Caco-2 (cell line): ENCODE measurements at regions not wholly inside any gene's neighbourhood (a gene's known extent, or its start where the extent isn't known, plus 50 kb on each side); places are given as distances from the start of the nearest gene placed in this dataset.

Experiments
- BruUV-seq: library from RNA; stranded (reverse); fragments of 400-500 nt; replicated peaks from 2 replicates; lab custom pipeline; 2021; lab: Mats Ljungman, UMichigan
- CTCF ChIA-PET: fragments of 300-600 bp; sonication (Branson Sonifier 250); formaldehyde crosslinking; loops from one replicate; lab custom pipeline; 2022; ENCODE audit warnings: antibody characterized with exemption; lab: Charles Lee
- POLR2A ChIA-PET: fragments of 300-600 bp; sonication (Branson Sonifier 250); formaldehyde crosslinking; loops from one replicate; lab custom pipeline; 2022; ENCODE audit warnings: antibody characterized with exemption; lab: Charles Lee
- DNase-seq, 2 experiments: peaks; one replicate each; pipeline versions ENCODE4 v3.0.0 to v3.0.0-alpha.2; 2020 to 2022
- H3K27me3 ChIP-seq: replicated peaks from 2 replicates; pipeline ENCODE4 v1.6.0; 2011; ENCODE audit warnings: low read length; ENCODE audit not compliant: control insufficient read depth, insufficient read depth
- H3K36me3 ChIP-seq: 2 replicates; pipeline ENCODE4 v1.5.1; 2011; ENCODE audit warnings: low read length; ENCODE audit not compliant: control insufficient read depth, insufficient read depth
- H3K4me1 ChIP-seq: fragments of 250-450 bp; sonication (Bioruptor Pico); 2 replicates; pipeline ENCODE4 v1.5.1; 2020; ENCODE audit warnings: mild to moderate bottlenecking
- H3K4me3 ChIP-seq: 2 replicates; pipeline ENCODE4 v1.5.1; 2011; ENCODE audit warnings: low read depth, mild to moderate bottlenecking, control low read depth, low read length
- H3K9me3 ChIP-seq: fragments of 250-450 bp; sonication (Bioruptor Pico); 2 replicates; pipeline ENCODE4 v1.5.1; 2020; ENCODE audit warnings: mild to moderate bottlenecking, moderate library complexity
- H3K27ac Mint-ChIP-seq: one replicate; pipeline ENCODE4 v1.8.0; 2022; ENCODE audit warnings: mixed read lengths; ENCODE audit not compliant: unreplicated experiment
- H3K27me3 Mint-ChIP-seq: one replicate; pipeline ENCODE4 v1.8.0; 2022; ENCODE audit warnings: mixed read lengths; ENCODE audit not compliant: insufficient read depth, unreplicated experiment
- H3K36me3 Mint-ChIP-seq: one replicate; pipeline ENCODE4 v1.8.0; 2022; ENCODE audit warnings: mild to moderate bottlenecking, mixed read lengths; ENCODE audit not compliant: insufficient read depth, unreplicated experiment
- H3K4me1 Mint-ChIP-seq: one replicate; pipeline ENCODE4 v1.8.0; 2022; ENCODE audit warnings: low read depth, mixed read lengths; ENCODE audit not compliant: unreplicated experiment
- H3K4me3 Mint-ChIP-seq: one replicate; pipeline ENCODE4 v1.8.0; 2022; ENCODE audit warnings: mild to moderate bottlenecking, moderate library complexity, mixed read lengths; ENCODE audit not compliant: unreplicated experiment
- H3K9me3 Mint-ChIP-seq: one replicate; pipeline ENCODE4 v1.8.0; 2022; ENCODE audit warnings: mixed read lengths; ENCODE audit not compliant: unreplicated experiment
- CTCF ChIP-seq, 2 experiments: fragments of 200-600 bp in 1 of 2; IDR thresholded peaks; 1 replicate in 1 of 2; 2 replicates in 1 of 2; pipeline versions ENCODE4 v1.5.1 to v1.8.0; 2011 to 2022; ENCODE audit warnings: antibody characterized with exemption in 1 of 2, control low read depth in 1 of 2, inconsistent platforms in 1 of 2, low read depth in 1 of 2, low read length in 1 of 2, mild to moderate bottlenecking in 1 of 2, moderate library complexity in 1 of 2; ENCODE audit not compliant: insufficient read depth in 1 of 2, severe bottlenecking in 1 of 2, unreplicated experiment in 1 of 2
- intact Hi-C: fragments of 100-400 bp; cut with micrococcal nuclease; formaldehyde crosslinking; loops from one replicate; pipeline ENCODE4 v1.10.0; 2022; ENCODE audit not compliant: unreplicated experiment

- no peak for TF ChIP-seq CTCF (IDR thresholded peaks at IDR 0.05; ENCODE audit: insufficient read depth in 1 of 2, low read depth in 1 of 2, low read length in 1 of 2, severe bottlenecking in 1 of 2, unreplicated experiment in 1 of 2)
- no peaks in the 10 kb centered on the region for H3K27me3 Mint-ChIP-seq
- Histone ChIP-seq H3K9me3 (no peaks in the 10 kb centered on the region), H3K4me1 (no peaks in the 10 kb centered on the region), H3K36me3 (no peaks in the 10 kb centered on the region), H3K4me3 (no peak overlapping the region), H3K27me3 (no peaks in the 10 kb centered on the region)
- BruUV-seq, result no TSS peak
- H3K36me3 Mint-ChIP-seq, result no peaks in the 10 kb centered on the region
- POLR2A ChIA-PET, result no interaction called here
- H3K4me3 Mint-ChIP-seq, result no peak overlapping the region
- H3K27ac Mint-ChIP-seq, result no peak overlapping the region
- intact Hi-C loops, result no loop called here
- no peaks in the 10 kb centered on the region for H3K9me3 Mint-ChIP-seq
- DNase-seq, result no peak
- CTCF ChIA-PET, result interaction anchor here (0.6 kb wide), 1 partner anchor 488 kb away, joined by 4 read pairs; no protein-coding TSS in a partner anchor
- no peaks in the 10 kb centered on the region for H3K4me1 Mint-ChIP-seq
These were observed 161.2 kb upstream of the IRX3 start for GRCh38 chr16:54447576-54448440.

GRCh38 chr16:54446639-54447038, 160.1 kb upstream of the IRX3 start:
- Mint-ChIP-seq H3K36me3 (no peaks in the 10 kb centered on the region), H3K4me3 (no peak overlapping the region), H3K4me1 (no peaks in the 10 kb centered on the region), H3K9me3 (no peaks in the 10 kb centered on the region), H3K27ac (no peak overlapping the region), H3K27me3 (no peaks in the 10 kb centered on the region)
- ChIA-PET CTCF (no interaction called here), POLR2A (no interaction called here)
- BruUV-seq, result no TSS peak
- Histone ChIP-seq H3K4me1 (no peaks in the 10 kb centered on the region), H3K36me3 (no peaks in the 10 kb centered on the region), H3K27me3 (no peaks in the 10 kb centered on the region), H3K4me3 (no peak overlapping the region), H3K9me3 (no peaks in the 10 kb centered on the region)
- intact Hi-C loops, result no loop called here
- no peak for DNase-seq
- TF ChIP-seq CTCF (IDR thresholded peaks at IDR 0.05; ENCODE audit: insufficient read depth in 1 of 2, low read depth in 1 of 2, low read length in 1 of 2, severe bottlenecking in 1 of 2, unreplicated experiment in 1 of 2), result no peak

- Mint-ChIP-seq H3K4me1 (no peaks in the 10 kb centered on the region), H3K27ac (no peak overlapping the region), H3K9me3 (no peaks in the 10 kb centered on the region), H3K4me3 (no peak overlapping the region), H3K27me3 (no peaks in the 10 kb centered on the region), H3K36me3 (no peaks in the 10 kb centered on the region)
- POLR2A ChIA-PET, result no interaction called here
- CTCF ChIA-PET, result no interaction called here
- Histone ChIP-seq H3K36me3 (no peaks in the 10 kb centered on the region), H3K9me3 (no peaks in the 10 kb centered on the region), H3K27me3 (no peaks in the 10 kb centered on the region), H3K4me3 (no peak overlapping the region), H3K4me1 (no peaks in the 10 kb centered on the region)
- DNase-seq, result no peak
- intact Hi-C loops, result no loop called here
- no peak for TF ChIP-seq CTCF (IDR thresholded peaks at IDR 0.05; ENCODE audit: insufficient read depth in 1 of 2, low read depth in 1 of 2, low read length in 1 of 2, severe bottlenecking in 1 of 2, unreplicated experiment in 1 of 2)
- BruUV-seq, result no TSS peak
These were observed 158.4 kb upstream of the IRX3 start for GRCh38 chr16:54444851-54445458.
